HEK293 (cell line): ENCODE measurements at regions not wholly inside any gene's neighbourhood (a gene's known extent, or its start where the extent isn't known, plus 50 kb on each side); places are given as distances from the start of the nearest gene placed in this dataset.

Experiments
- CTCF ChIA-PET: fragments of 350-600 bp; formaldehyde crosslinking; extraction: SDS; loops from one replicate; lab custom pipeline; 2021; ENCODE audit warnings: antibody characterized with exemption; lab: Yijun Ruan, JAX
- POLR2A ChIA-PET: fragments of 300-600 bp; formaldehyde crosslinking; extraction: SDS; loops from one replicate; lab custom pipeline; 2020; ENCODE audit warnings: antibody characterized with exemption, inconsistent platforms; lab: Yijun Ruan, JAX
- H3K27ac ChIP-seq: fragments of 200-500 bp; sonication (Bioruptor generic); 2 replicates; pipeline ENCODE4 v1.5.1; 2014; ENCODE audit warnings: low read depth, low read length, control low read depth, inconsistent platforms; ENCODE audit errors: extremely low read depth
- H3K36me3 ChIP-seq, 2 experiments: fragments of 200-500 bp in 1 of 2; sonication (Bioruptor generic) in 1 of 2; 1 replicate in 1 of 2; 2 replicates in 1 of 2; pipeline ENCODE4 v1.5.1; 2014 to 2017; ENCODE audit warnings: inconsistent platforms in 2 of 2, low read length in 2 of 2; ENCODE audit not compliant: control insufficient read depth in 2 of 2, insufficient read depth in 1 of 2
- H3K4me1 ChIP-seq: fragments of 200-500 bp; sonication (Bioruptor generic); 2 replicates; pipeline ENCODE4 v1.5.1; 2014; ENCODE audit warnings: mild to moderate bottlenecking, low read length, inconsistent platforms; ENCODE audit not compliant: control insufficient read depth, insufficient read depth
- H3K4me3 ChIP-seq: 2 replicates; pipeline ENCODE4 v1.5.1; 2011; ENCODE audit warnings: low read depth, mild to moderate bottlenecking, control low read depth, low read length, moderate library complexity
- H3K9me3 ChIP-seq: fragments of 200-500 bp; sonication (Bioruptor generic); 2 replicates; pipeline ENCODE4 v1.5.1; 2014; ENCODE audit warnings: low read depth, low read length, inconsistent platforms; ENCODE audit not compliant: control insufficient read depth, insufficient read depth
- BCL11B ChIP-seq: fragments of 450-650 bp; formaldehyde crosslinking; IDR thresholded peaks from 2 replicates; pipeline ENCODE4 v1.5.1; 2016; ENCODE audit warnings: low read depth, missing biosample characterization, missing genetic modification characterization
- KLF10 ChIP-seq: fragments of 450-650 bp; IDR thresholded peaks from 2 replicates; pipeline ENCODE4 v1.5.1; 2018; ENCODE audit warnings: missing biosample characterization, mild to moderate bottlenecking, missing genetic modification characterization
- MEIS1 ChIP-seq: sonication (generic); formaldehyde crosslinking; IDR thresholded peaks from 2 replicates; pipeline ENCODE4 v1.8.1; 2022; ENCODE audit warnings: missing genetic modification reagents, mild to moderate bottlenecking, borderline replicate concordance
- SALL2 ChIP-seq: fragments of 450-650 bp; formaldehyde crosslinking; IDR thresholded peaks from 2 replicates; pipeline ENCODE4 v1.5.0; 2017; ENCODE audit warnings: missing biosample characterization, mild to moderate bottlenecking, missing genetic modification characterization, borderline replicate concordance
- WT1 ChIP-seq: fragments of 450-650 bp; formaldehyde crosslinking; IDR thresholded peaks from 2 replicates; pipeline ENCODE4 v1.5.1; 2016; ENCODE audit warnings: missing biosample characterization, missing genetic modification characterization
- ZBTB21 ChIP-seq: fragments of 450-650 bp; formaldehyde crosslinking; IDR thresholded peaks from 2 replicates; pipeline ENCODE4 v1.5.1; 2017; ENCODE audit warnings: missing biosample characterization, missing genetic modification characterization
- ZNF112 ChIP-seq: fragments of 450-650 bp; formaldehyde crosslinking; IDR thresholded peaks from 2 replicates; pipeline ENCODE4 v1.5.0; 2017; ENCODE audit warnings: missing biosample characterization, missing genetic modification characterization
- ZNF169 ChIP-seq: fragments of 450-650 bp; formaldehyde crosslinking; IDR thresholded peaks from 2 replicates; pipeline ENCODE4 v1.5.1; 2016; ENCODE audit warnings: missing biosample characterization, missing genetic modification characterization
- ZNF221 ChIP-seq: fragments of 450-650 bp; formaldehyde crosslinking; IDR thresholded peaks from 2 replicates; pipeline ENCODE4 v1.5.1; 2017; ENCODE audit warnings: missing biosample characterization, missing genetic modification characterization, borderline replicate concordance
- ZNF394 ChIP-seq: fragments of 450-650 bp; formaldehyde crosslinking; IDR thresholded peaks from 2 replicates; pipeline ENCODE4 v1.5.1; 2016; ENCODE audit warnings: missing biosample characterization, missing genetic modification characterization, mild to moderate bottlenecking, moderate library complexity, borderline replicate concordance
- ZNF510 ChIP-seq: fragments of 450-650 bp; formaldehyde crosslinking; IDR thresholded peaks from 2 replicates; pipeline ENCODE4 v1.5.1; 2018; ENCODE audit warnings: mild to moderate bottlenecking, missing genetic modification characterization, missing biosample characterization; ENCODE audit not compliant: insufficient replicate concordance
- ZNF571 ChIP-seq: fragments of 450-650 bp; formaldehyde crosslinking; IDR thresholded peaks from 2 replicates; pipeline ENCODE4 v1.5.0; 2017; ENCODE audit warnings: missing biosample characterization, missing genetic modification characterization
- ZNF596 ChIP-seq: fragments of 450-650 bp; IDR thresholded peaks from 2 replicates; pipeline ENCODE4 v1.5.0; 2018; ENCODE audit warnings: missing biosample characterization, mild to moderate bottlenecking, missing genetic modification characterization, moderate library complexity
- ZNF654 ChIP-seq: fragments of 450-650 bp; formaldehyde crosslinking; IDR thresholded peaks from 2 replicates; pipeline ENCODE4 v1.5.1; 2016; ENCODE audit warnings: low read depth, missing biosample characterization, missing genetic modification characterization
- ZNF768 ChIP-seq: fragments of 450-650 bp; formaldehyde crosslinking; IDR thresholded peaks from 2 replicates; pipeline ENCODE4 v1.5.1; 2018; ENCODE audit warnings: missing biosample characterization, mild to moderate bottlenecking, missing genetic modification characterization
- ZXDB ChIP-seq: fragments of 450-650 bp; formaldehyde crosslinking; IDR thresholded peaks from 2 replicates; pipeline ENCODE4 v1.5.1; 2016; ENCODE audit warnings: missing biosample characterization, missing genetic modification characterization
- TF ChIP-seq, protein P1 (sequence below): fragments of 450-650 bp; formaldehyde crosslinking; IDR thresholded peaks from 2 replicates; pipeline ENCODE4 v1.5.1; 2017; ENCODE audit warnings: missing biosample characterization, missing genetic modification characterization
- TF ChIP-seq, protein P2 (sequence below): fragments of 450-650 bp; formaldehyde crosslinking; IDR thresholded peaks from 2 replicates; pipeline ENCODE4 v1.5.1; 2016; ENCODE audit warnings: missing biosample characterization, missing genetic modification characterization
- TF ChIP-seq, protein P3 (sequence below): fragments of 450-650 bp; formaldehyde crosslinking; IDR thresholded peaks from 2 replicates; pipeline ENCODE4 v1.5.1; 2016; ENCODE audit warnings: missing biosample characterization, missing genetic modification characterization, borderline replicate concordance
- TF ChIP-seq, protein P4 (sequence below): fragments of 450-650 bp; IDR thresholded peaks from 2 replicates; pipeline ENCODE4 v1.5.1; 2018; ENCODE audit warnings: missing biosample characterization, mild to moderate bottlenecking, missing genetic modification characterization

DNA sequence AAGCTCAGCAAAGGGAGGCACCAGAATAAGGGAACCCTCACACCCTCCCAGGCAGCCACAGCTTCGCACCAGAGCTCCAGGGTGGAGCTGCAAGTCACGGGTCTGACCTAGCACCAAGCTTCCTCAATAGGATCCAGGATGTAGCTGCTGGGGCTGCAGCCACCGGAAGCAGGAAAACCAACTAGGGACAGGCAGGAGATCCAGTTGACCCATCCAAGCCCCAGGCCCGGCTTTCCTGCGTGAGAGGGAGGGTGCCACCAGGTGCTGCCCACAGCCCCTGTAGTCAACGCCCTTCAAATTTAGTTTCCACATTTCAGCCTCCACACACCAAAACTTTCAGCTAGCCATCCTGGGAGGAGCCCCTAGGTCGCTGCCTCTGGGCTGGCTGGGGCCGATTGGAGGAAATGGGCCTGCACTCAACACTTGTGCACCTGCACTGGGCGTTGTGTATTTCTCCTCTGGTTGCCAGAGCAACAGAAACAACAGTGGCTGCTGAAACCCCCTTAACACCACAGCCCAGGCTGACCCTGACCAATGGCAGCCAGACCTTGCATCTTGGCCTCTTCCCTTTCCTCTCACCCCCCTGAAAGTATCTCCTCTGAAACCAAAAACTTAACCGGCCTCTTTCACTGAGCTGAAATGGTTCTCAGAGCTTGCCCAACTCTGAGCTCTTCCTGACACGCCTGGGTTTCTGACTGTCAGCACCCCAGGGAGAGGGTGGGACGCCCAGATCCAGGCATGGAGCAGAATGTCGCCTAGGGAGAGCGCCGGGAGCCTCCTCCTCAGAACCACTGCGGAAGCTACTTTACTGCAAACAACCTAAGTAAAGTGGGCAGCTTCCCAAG is 226.5 kb upstream of the MAP3K1 start:
- H3K27ac ChIP-seq = no peak overlapping the region
- ChIA-PET CTCF (interaction anchor here (0.7 kb wide), 1 partner anchor 200 kb away, joined by 3 read pairs; no protein-coding TSS in a partner anchor), POLR2A (no interaction called here)
- H3K4me3 ChIP-seq = no peak overlapping the region
- TF ChIP-seq, protein P1, sequence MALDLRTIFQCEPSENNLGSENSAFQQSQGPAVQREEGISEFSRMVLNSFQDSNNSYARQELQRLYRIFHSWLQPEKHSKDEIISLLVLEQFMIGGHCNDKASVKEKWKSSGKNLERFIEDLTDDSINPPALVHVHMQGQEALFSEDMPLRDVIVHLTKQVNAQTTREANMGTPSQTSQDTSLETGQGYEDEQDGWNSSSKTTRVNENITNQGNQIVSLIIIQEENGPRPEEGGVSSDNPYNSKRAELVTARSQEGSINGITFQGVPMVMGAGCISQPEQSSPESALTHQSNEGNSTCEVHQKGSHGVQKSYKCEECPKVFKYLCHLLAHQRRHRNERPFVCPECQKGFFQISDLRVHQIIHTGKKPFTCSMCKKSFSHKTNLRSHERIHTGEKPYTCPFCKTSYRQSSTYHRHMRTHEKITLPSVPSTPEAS = no peak
- no peak for TF ChIP-seq WT1 (tag by site-specific recombination)
- no peak for TF ChIP-seq ZNF768 (tag by site-specific recombination)
- TF ChIP-seq BCL11B (tag by site-specific recombination) = no peak
- TF ChIP-seq, protein P2, sequence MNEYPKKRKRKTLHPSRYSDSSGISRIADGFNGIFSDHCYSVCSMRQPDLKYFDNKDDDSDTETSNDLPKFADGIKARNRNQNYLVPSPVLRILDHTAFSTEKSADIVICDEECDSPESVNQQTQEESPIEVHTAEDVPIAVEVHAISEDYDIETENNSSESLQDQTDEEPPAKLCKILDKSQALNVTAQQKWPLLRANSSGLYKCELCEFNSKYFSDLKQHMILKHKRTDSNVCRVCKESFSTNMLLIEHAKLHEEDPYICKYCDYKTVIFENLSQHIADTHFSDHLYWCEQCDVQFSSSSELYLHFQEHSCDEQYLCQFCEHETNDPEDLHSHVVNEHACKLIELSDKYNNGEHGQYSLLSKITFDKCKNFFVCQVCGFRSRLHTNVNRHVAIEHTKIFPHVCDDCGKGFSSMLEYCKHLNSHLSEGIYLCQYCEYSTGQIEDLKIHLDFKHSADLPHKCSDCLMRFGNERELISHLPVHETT (tag by site-specific recombination) = no peak
- TF ChIP-seq, protein P3, sequence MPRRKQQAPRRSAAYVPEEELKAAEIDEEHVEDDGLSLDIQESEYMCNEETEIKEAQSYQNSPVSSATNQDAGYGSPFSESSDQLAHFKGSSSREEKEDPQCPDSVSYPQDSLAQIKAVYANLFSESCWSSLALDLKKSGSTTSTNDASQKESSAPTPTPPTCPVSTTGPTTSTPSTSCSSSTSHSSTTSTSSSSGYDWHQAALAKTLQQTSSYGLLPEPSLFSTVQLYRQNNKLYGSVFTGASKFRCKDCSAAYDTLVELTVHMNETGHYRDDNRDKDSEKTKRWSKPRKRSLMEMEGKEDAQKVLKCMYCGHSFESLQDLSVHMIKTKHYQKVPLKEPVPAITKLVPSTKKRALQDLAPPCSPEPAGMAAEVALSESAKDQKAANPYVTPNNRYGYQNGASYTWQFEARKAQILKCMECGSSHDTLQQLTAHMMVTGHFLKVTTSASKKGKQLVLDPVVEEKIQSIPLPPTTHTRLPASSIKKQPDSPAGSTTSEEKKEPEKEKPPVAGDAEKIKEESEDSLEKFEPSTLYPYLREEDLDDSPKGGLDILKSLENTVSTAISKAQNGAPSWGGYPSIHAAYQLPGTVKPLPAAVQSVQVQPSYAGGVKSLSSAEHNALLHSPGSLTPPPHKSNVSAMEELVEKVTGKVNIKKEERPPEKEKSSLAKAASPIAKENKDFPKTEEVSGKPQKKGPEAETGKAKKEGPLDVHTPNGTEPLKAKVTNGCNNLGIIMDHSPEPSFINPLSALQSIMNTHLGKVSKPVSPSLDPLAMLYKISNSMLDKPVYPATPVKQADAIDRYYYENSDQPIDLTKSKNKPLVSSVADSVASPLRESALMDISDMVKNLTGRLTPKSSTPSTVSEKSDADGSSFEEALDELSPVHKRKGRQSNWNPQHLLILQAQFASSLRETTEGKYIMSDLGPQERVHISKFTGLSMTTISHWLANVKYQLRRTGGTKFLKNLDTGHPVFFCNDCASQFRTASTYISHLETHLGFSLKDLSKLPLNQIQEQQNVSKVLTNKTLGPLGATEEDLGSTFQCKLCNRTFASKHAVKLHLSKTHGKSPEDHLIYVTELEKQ (tag by site-specific recombination) = no peak
- TF ChIP-seq KLF10 (tag by site-specific recombination) = no peak
- TF ChIP-seq ZNF654 (tag by site-specific recombination) = no peak
- no peak for TF ChIP-seq ZNF112
- TF ChIP-seq ZNF394 (tag by site-specific recombination) = no peak
- no peak for TF ChIP-seq ZXDB (tag by site-specific recombination)
- TF ChIP-seq, protein P4, sequence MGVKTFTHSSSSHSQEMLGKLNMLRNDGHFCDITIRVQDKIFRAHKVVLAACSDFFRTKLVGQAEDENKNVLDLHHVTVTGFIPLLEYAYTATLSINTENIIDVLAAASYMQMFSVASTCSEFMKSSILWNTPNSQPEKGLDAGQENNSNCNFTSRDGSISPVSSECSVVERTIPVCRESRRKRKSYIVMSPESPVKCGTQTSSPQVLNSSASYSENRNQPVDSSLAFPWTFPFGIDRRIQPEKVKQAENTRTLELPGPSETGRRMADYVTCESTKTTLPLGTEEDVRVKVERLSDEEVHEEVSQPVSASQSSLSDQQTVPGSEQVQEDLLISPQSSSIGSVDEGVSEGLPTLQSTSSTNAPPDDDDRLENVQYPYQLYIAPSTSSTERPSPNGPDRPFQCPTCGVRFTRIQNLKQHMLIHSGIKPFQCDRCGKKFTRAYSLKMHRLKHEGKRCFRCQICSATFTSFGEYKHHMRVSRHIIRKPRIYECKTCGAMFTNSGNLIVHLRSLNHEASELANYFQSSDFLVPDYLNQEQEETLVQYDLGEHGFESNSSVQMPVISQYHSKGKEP = no peak
- no peak for TF ChIP-seq SALL2 (tag by site-specific recombination)
- no peak for TF ChIP-seq MEIS1
- no peak for TF ChIP-seq ZNF169 (tag by site-specific recombination)
- TF ChIP-seq ZNF596 (tag by site-specific recombination) = no peak
- no peak for TF ChIP-seq ZBTB21 (tag by site-specific recombination)
- no peak for TF ChIP-seq ZNF571 (tag by site-specific recombination)
- no peak for TF ChIP-seq ZNF221 (tag by site-specific recombination)
- TF ChIP-seq ZNF510 (tag by site-specific recombination) = no peak
- H3K9me3 ChIP-seq = no peaks in the 10 kb centered on the region
- H3K4me1 ChIP-seq = 0 out of 2 replicates have a peak, but pooled peaks cover 5% of the 10 kb centered on the region
- no peaks in the 10 kb centered on the region for H3K36me3 ChIP-seq
